SKM-1 treated with dmso at 0.1 percent for 144 hours (cell line): ENCODE measurements at regions not wholly inside any gene's neighbourhood (a gene's known extent, or its start where the extent isn't known, plus 50 kb on each side); places are given as distances from the start of the nearest gene placed in this dataset.

Experiments
- DNase-seq: peaks from one replicate; lab custom pipeline; 2025; ENCODE audit not compliant: unreplicated experiment; lab: John Stamatoyannopoulos, UW

DNA sequence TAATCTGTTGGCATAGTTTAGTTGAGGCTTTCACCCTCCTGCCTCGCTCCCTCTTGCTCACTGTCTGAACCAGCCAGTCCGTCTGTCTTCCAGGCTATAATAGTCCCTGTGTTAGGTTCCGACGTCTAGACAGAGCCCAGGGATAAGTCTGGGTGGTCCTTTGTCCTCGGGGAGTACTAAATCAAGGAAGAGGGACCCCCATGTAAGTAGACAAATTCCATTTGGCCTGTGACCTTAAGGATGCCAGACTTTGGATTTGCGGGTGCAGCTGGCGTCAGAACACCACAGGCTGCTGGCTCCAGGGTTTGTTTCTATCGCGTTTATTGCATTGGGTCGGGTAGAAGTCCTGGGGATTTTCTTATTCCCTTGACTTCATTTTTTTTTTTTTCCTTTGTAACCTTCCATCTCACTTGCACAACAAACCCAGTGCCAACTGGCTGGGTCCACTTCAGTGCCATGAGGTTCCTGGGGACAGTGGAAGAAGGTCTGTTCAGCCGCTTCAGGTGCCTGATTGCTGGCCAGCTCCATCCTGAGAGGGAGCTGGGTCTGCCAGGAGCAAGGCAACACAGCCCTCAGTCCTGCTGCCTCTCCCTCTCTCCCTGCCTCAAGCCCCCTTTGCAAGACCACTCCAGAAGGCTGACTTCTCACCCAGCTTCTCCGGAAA lies 95.4 kb upstream of the KLHL25 start:
- no peak for DNase-seq

DNA sequence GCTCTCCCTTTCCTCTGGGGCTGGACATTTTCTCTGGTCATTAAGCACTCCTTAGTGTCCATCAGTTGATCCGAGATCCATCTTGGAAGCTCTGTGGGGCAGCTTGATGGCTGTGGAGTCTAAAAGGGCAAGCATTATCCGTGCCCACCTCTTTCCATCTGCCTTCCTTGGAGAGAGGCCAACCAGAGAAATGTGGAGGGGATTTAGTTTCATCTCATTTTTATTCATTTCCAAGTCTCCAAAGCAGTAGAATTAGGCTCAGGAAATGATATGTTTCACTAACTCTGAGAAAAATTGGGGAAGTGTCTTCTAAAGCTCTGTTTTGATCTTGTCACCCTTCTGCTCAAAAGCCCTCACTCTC lies 95.9 kb upstream of the KLHL25 start:
- peak; percentile 48 for DNase-seq

GRCh38 chr15:85891470-85891869 lies 96.7 kb upstream of the KLHL25 start:
- no peak for DNase-seq

DNA sequence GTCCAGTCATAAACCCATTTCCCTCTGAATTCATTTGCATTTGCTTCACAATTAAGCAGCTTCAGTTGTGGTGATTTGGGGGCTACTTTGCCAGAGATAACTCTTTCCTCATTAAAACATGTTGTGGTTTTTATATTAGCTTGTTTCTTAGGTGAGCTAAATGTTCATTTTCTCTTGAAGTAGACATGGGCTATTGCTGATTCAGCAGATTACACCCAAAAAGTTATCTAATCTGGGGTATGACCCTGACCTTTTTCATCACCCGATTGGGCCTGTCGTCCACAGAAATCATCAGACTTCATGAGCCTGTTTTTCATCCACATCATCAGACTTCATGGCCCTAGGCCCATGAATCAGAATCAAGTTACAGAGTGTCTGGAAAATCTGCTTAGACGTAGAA lies 97.5 kb upstream of the KLHL25 start:
- DNase-seq: no peak

DNA sequence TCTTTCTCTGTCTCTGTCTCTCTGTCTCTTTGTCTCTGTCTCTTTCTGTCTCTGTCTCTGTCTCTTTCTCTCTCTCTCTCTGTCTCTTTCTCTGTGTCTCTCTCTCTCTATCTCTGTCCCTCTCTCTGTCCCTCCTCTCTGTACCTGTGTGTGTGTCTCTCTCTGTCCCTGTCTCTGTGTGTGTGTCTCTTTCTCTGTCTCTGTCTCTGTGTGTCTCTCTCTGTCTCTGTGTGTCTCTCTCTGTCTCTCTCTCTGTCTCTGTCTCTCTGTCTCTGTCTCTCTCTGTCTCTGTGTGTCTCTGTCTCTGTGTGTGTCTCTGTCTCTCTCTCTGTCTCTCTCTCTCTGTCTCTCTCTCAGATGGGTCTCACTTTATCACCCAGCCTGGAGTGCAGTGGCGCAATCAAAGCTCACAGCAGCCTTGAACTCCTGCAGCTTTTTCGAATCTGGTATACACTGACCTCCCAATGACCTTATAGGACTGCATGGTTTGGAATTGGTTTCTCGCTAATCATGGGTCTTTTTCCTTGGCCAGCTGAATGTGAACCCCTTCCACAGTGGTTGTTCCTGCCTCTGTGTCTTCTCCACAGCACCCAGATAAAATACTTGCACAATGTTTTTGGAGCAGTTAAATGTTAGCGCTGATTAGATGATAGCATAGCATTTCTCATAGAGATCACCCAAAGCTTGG lies 102.6 kb upstream of the KLHL25 start:
- DNase-seq: no peak

GRCh38 chr15:85897895-85898717 lies 103.4 kb upstream of the KLHL25 start:
- no peak for DNase-seq

GRCh38 chr15:85899927-85900326 lies 105.2 kb upstream of the KLHL25 start:
- DNase-seq: no peak

- no peak for DNase-seq
Measured at GRCh38 chr15:85905751-85906450, 111.2 kb upstream of the KLHL25 start.

DNA sequence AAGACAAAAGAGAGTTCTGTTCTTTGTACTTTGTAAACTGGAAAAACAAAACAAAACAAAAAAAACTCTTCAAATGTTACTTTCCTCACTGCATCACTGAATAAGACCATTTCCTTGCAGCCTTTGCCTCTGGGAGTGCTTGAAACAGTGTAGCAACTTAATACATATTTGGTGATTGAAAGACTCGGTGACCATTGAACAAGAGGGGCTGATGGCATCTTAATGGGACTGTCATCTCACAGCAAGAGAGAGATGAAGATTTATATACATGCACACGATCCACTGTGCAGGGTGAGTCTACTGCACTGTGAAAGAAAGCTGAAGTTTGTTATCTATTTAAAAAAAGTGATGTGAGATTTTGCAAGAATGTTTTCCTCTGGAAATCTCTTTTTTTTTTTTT lies 111.9 kb upstream of the KLHL25 start:
- no peak for DNase-seq

DNA sequence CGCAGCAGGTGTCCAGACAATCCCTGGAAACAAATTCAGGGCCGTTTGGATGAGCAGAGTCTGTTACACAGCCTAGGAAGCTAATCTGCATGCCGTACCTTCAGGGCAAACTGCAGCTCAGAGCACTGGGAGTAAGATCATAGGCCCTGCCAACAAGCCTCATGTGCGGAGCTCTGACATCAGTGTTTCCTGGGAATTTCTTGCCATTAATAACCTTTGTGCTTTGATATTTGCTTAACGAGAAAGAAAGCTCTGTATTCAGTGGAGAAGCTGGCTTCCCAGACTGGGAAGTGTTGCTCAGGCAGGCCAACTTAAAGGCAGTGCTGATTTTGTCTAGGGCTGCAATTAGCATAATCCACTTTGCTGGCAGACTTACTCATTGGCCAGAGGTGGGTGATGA lies 116.1 kb upstream of the KLHL25 start:
- DNase-seq: no peak

- no peak for DNase-seq
Measured at GRCh38 chr15:85913461-85913860, 118.7 kb upstream of the KLHL25 start.

GRCh38 chr15:85920956-85921355 lies 126.2 kb upstream of the KLHL25 start:
- DNase-seq: no peak

DNA sequence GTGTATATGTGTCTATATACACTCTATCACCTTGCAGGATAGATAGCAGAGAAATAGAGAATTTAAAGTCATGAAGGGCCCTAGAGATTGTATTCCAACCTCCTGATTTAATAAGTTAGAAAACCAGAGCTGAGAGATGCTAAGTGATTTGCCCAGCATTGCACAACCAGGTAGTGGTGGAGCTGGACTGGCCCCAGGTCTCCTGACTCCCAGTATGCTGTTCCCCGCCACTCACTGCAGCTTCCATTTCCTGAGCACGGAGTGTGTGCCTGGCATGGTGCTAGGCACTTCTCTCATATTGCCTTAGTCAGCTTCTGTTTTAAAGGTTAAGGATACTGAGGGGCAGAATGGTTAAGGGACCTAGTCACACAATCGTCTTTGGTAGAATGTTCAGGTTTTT lies 129.4 kb upstream of the KLHL25 start:
- no peak for DNase-seq

GRCh38 chr15:85925649-85926237 lies 131.0 kb upstream of the KLHL25 start:
- no peak for DNase-seq

- no peak for DNase-seq
Measured at GRCh38 chr15:85926834-85927233, 132.1 kb upstream of the KLHL25 start.

- no peak for DNase-seq
Measured at GRCh38 chr15:85927931-85928537, 133.3 kb upstream of the KLHL25 start.

DNA sequence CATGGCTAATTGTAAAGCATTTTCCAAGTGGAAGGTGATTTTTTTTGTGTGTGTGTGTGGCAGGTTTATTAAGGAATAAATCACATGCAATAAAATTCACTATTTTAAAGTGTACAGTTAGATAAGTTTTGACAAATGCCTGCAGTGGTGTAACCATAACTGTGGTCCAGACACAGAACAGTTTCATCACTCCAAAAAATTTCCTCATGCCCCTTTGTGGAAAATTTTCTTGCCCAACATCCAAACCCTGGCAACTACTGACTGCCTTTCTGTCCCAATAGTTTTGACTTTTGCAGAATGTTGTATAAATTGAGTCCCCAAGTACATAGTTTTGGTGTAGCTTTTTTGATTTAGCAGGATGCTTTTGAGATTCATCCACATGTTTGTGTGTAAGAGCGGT lies 135.1 kb upstream of the KLHL25 start:
- peak; percentile 69 for DNase-seq

DNA sequence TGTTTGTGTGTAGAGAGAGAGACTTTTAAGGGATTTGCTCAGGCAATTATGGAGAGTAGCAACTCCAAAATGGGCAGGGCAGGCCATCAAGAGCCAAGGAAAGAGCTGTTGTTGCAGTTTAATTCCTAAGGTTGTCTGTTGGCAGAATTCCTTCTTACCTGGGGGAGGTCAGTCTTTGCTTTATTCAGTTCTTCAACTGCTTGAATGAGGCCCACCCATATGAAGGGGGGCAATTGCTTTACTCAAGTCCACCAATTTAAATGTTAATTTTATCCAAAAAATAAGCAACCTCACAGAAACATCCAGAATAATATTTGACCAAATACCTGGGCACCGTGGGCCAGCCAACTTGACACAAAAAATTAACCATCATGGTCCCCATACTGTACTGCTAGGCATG lies 137.7 kb upstream of the KLHL25 start:
- no peak for DNase-seq

DNA sequence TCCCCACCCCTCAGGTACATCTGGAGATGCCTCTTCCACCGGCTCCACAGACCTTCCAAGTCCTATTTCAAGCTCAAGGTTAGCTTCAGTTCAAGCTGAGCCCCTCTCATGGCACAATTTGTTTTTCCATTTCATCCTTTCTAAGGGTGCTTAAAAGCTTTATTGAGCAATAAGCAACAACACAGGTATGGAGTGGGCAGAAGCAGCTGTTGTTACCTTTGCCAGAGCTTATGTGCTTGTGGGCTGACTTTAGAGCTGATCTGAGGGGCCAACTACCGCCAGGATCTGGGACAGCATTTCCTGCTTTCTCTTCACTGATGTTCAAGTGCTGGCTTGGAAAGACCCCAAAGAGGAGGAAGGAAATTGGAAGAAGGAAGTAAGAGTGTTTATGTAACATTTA lies 140.0 kb upstream of the KLHL25 start:
- no peak for DNase-seq

GRCh38 chr15:85935182-85935581 lies 140.5 kb upstream of the KLHL25 start:
- DNase-seq: no peak

DNA sequence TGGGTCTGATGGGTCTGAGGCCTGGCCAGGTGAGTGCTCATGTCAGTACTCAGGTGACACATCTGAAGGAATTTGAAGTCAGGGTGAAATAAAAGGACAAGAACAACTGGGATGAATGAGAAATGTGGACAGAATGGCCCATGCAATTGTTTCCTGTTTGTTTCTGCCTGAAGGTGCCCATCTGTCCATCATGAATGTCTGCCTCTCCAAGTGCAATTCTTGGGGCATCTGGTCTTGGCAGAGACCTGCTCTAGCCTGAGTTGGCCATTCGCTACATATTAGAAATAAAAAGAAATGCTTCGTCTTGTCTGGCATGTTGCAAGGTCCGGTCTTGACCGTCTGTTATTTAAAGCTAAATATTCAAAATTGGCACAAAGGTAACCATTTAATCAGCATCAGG lies 142.0 kb upstream of the AGBL1 start:
- no peak for DNase-seq
